IMR-90 (cell line): ENCODE measurements at regions not wholly inside any gene's neighbourhood (a gene's known extent, or its start where the extent isn't known, plus 50 kb on each side); places are given as distances from the start of the nearest gene placed in this dataset.

Source experiments
- ATAC-seq: fragments of 200-7000 bp; cut with Tn5 transposase; 2 replicates; pipeline ENCODE4 v1.9.1; 2020; ENCODE audit warnings: low read depth, mild to moderate bottlenecking, moderate library complexity
- BruUV-seq: library from RNA; stranded (reverse); fragments of 400-500 nt; replicated peaks from 2 replicates; lab custom pipeline; 2021; lab: Mats Ljungman, UMichigan
- CTCF ChIA-PET: fragments of 300-600 bp; formaldehyde crosslinking; extraction: SDS; loops from one replicate; lab custom pipeline; 2021; ENCODE audit warnings: antibody characterized with exemption; lab: Yijun Ruan, JAX
- POLR2A ChIA-PET: fragments of 300-600 bp; sonication (Branson Sonifier 250); formaldehyde crosslinking; loops from one replicate; lab custom pipeline; 2022; ENCODE audit warnings: antibody characterized with exemption; ENCODE audit not compliant: unreplicated experiment; lab: Charles Lee
- DNase-seq: peaks from one replicate; pipeline ENCODE4 v3.0.0; 2013
- H2AFZ ChIP-seq: replicated peaks from 2 replicates; pipeline ENCODE3; 2013; ENCODE audit warnings: low read length, mild to moderate bottlenecking; ENCODE audit not compliant: poor library complexity
- H2AK5ac ChIP-seq: 2 replicates; pipeline ENCODE4 v1.6.1; 2013; ENCODE audit warnings: low read depth, low read length, inconsistent platforms
- H2AK9ac ChIP-seq: replicated peaks from 2 replicates; pipeline ENCODE3; 2013; ENCODE audit warnings: mild to moderate bottlenecking, low read depth, low read length, moderate library complexity; ENCODE audit not compliant: poor library complexity
- H2BK120ac ChIP-seq: 2 replicates; pipeline ENCODE4 v1.6.1; 2013; ENCODE audit warnings: low read depth, low read length, inconsistent platforms
- H2BK15ac ChIP-seq: 3 replicates; pipeline ENCODE4 v1.6.1; 2013; ENCODE audit warnings: low read depth, low read length, inconsistent platforms
- H2BK20ac ChIP-seq: 2 replicates; pipeline ENCODE4 v1.6.1; 2013; ENCODE audit warnings: low read depth, mild to moderate bottlenecking, inconsistent platforms, low read length, moderate library complexity
- H2BK5ac ChIP-seq: 2 replicates; pipeline ENCODE4 v1.6.1; 2013; ENCODE audit warnings: mild to moderate bottlenecking, low read depth, low read length, inconsistent platforms; ENCODE audit not compliant: poor library complexity, severe bottlenecking
- H3K14ac ChIP-seq: replicated peaks from 2 replicates; pipeline ENCODE4 v1.6.1; 2013; ENCODE audit warnings: low read depth, low read length, inconsistent platforms
- H3K18ac ChIP-seq: 2 replicates; pipeline ENCODE4 v1.6.1; 2013; ENCODE audit warnings: low read depth, low read length, control low read depth
- H3K23ac ChIP-seq: 2 replicates; pipeline ENCODE4 v1.6.1; 2013; ENCODE audit warnings: low read depth, low read length, inconsistent platforms
- H3K27ac ChIP-seq: 2 replicates; pipeline ENCODE4 v1.5.1; 2013; ENCODE audit warnings: mild to moderate bottlenecking, control low read depth, low read length; ENCODE audit not compliant: insufficient read depth
- H3K27me3 ChIP-seq: 2 replicates; pipeline ENCODE4 v1.6.1; 2013; ENCODE audit warnings: low read length; ENCODE audit not compliant: control insufficient read depth, insufficient read depth
- H3K36me3 ChIP-seq: 2 replicates; pipeline ENCODE4 v1.6.1; 2013; ENCODE audit warnings: low read length, mixed read lengths; ENCODE audit not compliant: control insufficient read depth, insufficient read depth
- H3K4ac ChIP-seq: 2 replicates; pipeline ENCODE4 v1.6.1; 2013; ENCODE audit warnings: low read depth, low read length, inconsistent platforms
- H3K4me1 ChIP-seq: 2 replicates; pipeline ENCODE4 v1.6.1; 2013; ENCODE audit warnings: low read length, mixed read lengths; ENCODE audit not compliant: control insufficient read depth, insufficient read depth
- H3K4me2 ChIP-seq: 2 replicates; pipeline ENCODE4 v1.6.1; 2013; ENCODE audit warnings: low read depth, mild to moderate bottlenecking, control low read depth, low read length, moderate library complexity
- H3K4me3 ChIP-seq: 2 replicates; pipeline ENCODE4 v1.5.1; 2013; ENCODE audit warnings: low read depth, mild to moderate bottlenecking, control low read depth, low read length, moderate library complexity; ENCODE audit not compliant: insufficient read depth
- H3K56ac ChIP-seq: 2 replicates; pipeline ENCODE4 v1.6.1; 2013; ENCODE audit warnings: low read length, inconsistent platforms; ENCODE audit not compliant: insufficient read depth; ENCODE audit errors: extremely low read depth
- H3K79me1 ChIP-seq, 2 experiments: 2 replicates each; pipeline ENCODE4 v1.6.1; 2013; ENCODE audit warnings: low read length in 2 of 2, inconsistent platforms in 1 of 2, low read depth in 1 of 2
- H3K9ac ChIP-seq: 2 replicates; pipeline ENCODE4 v1.6.1; 2013; ENCODE audit warnings: low read depth, low read length, control low read depth
- H3K9me1 ChIP-seq: 2 replicates; pipeline ENCODE4 v1.6.1; 2013; ENCODE audit warnings: low read length, inconsistent platforms; ENCODE audit not compliant: insufficient read depth
- H3K9me3 ChIP-seq: 2 replicates; pipeline ENCODE4 v1.6.1; 2013; ENCODE audit warnings: low read length; ENCODE audit not compliant: control insufficient read depth, insufficient read depth
- H4K20me1 ChIP-seq: 2 replicates; pipeline ENCODE4 v1.6.1; 2013; ENCODE audit warnings: low read length, inconsistent platforms; ENCODE audit not compliant: insufficient read depth
- H4K5ac ChIP-seq: 2 replicates; pipeline ENCODE4 v1.6.1; 2013; ENCODE audit warnings: mild to moderate bottlenecking, low read depth, low read length, control low read depth
- H4K8ac ChIP-seq, 2 experiments: 2 replicates each; pipeline ENCODE4 v1.6.1; 2013; ENCODE audit warnings: low read depth in 2 of 2, low read length in 2 of 2, control low read depth in 1 of 2, inconsistent platforms in 1 of 2
- H4K91ac ChIP-seq: 2 replicates; pipeline ENCODE4 v1.6.1; 2013; ENCODE audit warnings: low read depth, low read length, inconsistent platforms; ENCODE audit not compliant: insufficient read depth
- BHLHE40 ChIP-seq: fragments of 150-350 bp; IDR thresholded peaks from 2 replicates; pipeline ENCODE4 v1.6.1; 2016; ENCODE audit warnings: mild to moderate bottlenecking, low read depth, low read length
- CEBPB ChIP-seq: IDR thresholded peaks from 2 replicates; pipeline ENCODE4 v1.6.1; 2012; ENCODE audit warnings: low read depth, low read length, improper control_type of control experiment
- CHD1 ChIP-seq: IDR thresholded peaks from 2 replicates; pipeline ENCODE4 v1.6.1; 2012; ENCODE audit warnings: low read depth, low read length, improper control_type of control experiment
- ELK1 ChIP-seq: fragments of 150-350 bp; IDR thresholded peaks from 2 replicates; pipeline ENCODE4 v1.6.1; 2016; ENCODE audit warnings: low read depth, mild to moderate bottlenecking, low read length, moderate library complexity, borderline replicate concordance
- FOS ChIP-seq: fragments of 150-350 bp; IDR thresholded peaks from 2 replicates; pipeline ENCODE4 v1.6.1; 2016; ENCODE audit warnings: low read depth, low read length
- MAFK ChIP-seq: IDR thresholded peaks from 2 replicates; pipeline ENCODE4 v1.6.1; 2012; ENCODE audit warnings: low read depth, low read length, improper control_type of control experiment
- MXI1 ChIP-seq: IDR thresholded peaks from 2 replicates; pipeline ENCODE4 v1.6.1; 2012; ENCODE audit warnings: low read depth, mild to moderate bottlenecking, low read length, moderate library complexity, borderline replicate concordance
- POLR2A ChIP-seq: IDR thresholded peaks from 2 replicates; pipeline ENCODE4 v1.6.1; 2012; ENCODE audit warnings: mild to moderate bottlenecking, low read depth, low read length
- RAD21 ChIP-seq: IDR thresholded peaks from 2 replicates; pipeline ENCODE4 v1.6.1; 2012; ENCODE audit warnings: low read length, improper control_type of control experiment
- RFX5 ChIP-seq: IDR thresholded peaks from 2 replicates; pipeline ENCODE4 v1.8.0; 2012; ENCODE audit warnings: low read depth, mild to moderate bottlenecking, low read length, moderate library complexity
- SMC3 ChIP-seq: fragments of 150-350 bp; IDR thresholded peaks from 2 replicates; pipeline ENCODE4 v1.6.1; 2016; ENCODE audit warnings: low read depth, mild to moderate bottlenecking, antibody characterized with exemption, low read length, moderate library complexity
- USF2 ChIP-seq: fragments of 150-350 bp; IDR thresholded peaks from 2 replicates; pipeline ENCODE4 v1.6.1; 2017; ENCODE audit warnings: mild to moderate bottlenecking, antibody characterized with exemption, low read length, low read depth
- WGBS, 2 experiments: methylation state at CpG; one replicate each; pipeline versions ENCODE4 v1.1.5 to v1.1.7; 2013; ENCODE audit warnings: missing lambda C conversion rate in 2 of 2; ENCODE audit not compliant: insufficient read length in 1 of 2; ENCODE audit errors: extremely low coverage in 2 of 2; 5-methylcytosine and 5-hydroxymethylcytosine counted together
- dilution Hi-C: fragments of 300-500 bp; cut with HindIII; formaldehyde crosslinking; loops from one replicate; pipeline ENCODE4 v1.14.3; 2018; ENCODE audit warnings: low sequenced_read_pairs; ENCODE audit not compliant: unreplicated experiment
- in situ Hi-C: fragments of 300-500 bp; cut with MboI; formaldehyde crosslinking; loops from 3 replicates; pipeline ENCODE4 v1.14.3; 2019; ENCODE audit warnings: low sequenced_read_pairs, inconsistent platforms, mixed read lengths
- intact Hi-C: fragments of 100-400 bp; cut with micrococcal nuclease; formaldehyde crosslinking; loops from 2 replicates; pipeline ENCODE4 v1.10.0; 2022
- TF ChIP-seq, protein P1 (sequence below): conservative IDR thresholded peaks from 2 replicates; pipeline ENCODE4 v1.5.1; 2012; ENCODE audit warnings: mild to moderate bottlenecking, low read depth, low read length, improper control_type of control experiment

- no TSS peak for BruUV-seq
- no peak overlapping the region for H3K18ac ChIP-seq
- H3K79me1 ChIP-seq: no peaks in the 10 kb centered on the region
- H3K36me3 ChIP-seq: no peaks in the 10 kb centered on the region
- DNase-seq (no peak), ATAC-seq (no peak)
- no peak overlapping the region for H4K5ac ChIP-seq
- in situ Hi-C loops (no loop called here), intact Hi-C loops (no loop called here), dilution Hi-C loops (no loop called here)
- H4K91ac ChIP-seq: no peak overlapping the region
- no peak overlapping the region for H4K8ac ChIP-seq
- H2BK5ac ChIP-seq: no peak overlapping the region
- H2AK9ac ChIP-seq: peak overlapping the region; percentile 74
- ChIA-PET POLR2A (no interaction called here), CTCF (interaction anchor here (0.6 kb wide), 1 partner anchor 9 kb away, joined by 3 read pairs; no protein-coding TSS in a partner anchor)
- no peaks in the 10 kb centered on the region for H3K27me3 ChIP-seq
- peak overlapping the region; percentile 10; the same call in 1 of the 3 replicates for H2BK15ac ChIP-seq
- H3K4ac ChIP-seq: no peak overlapping the region
- no peaks in the 10 kb centered on the region for H3K4me1 ChIP-seq
- H3K27ac ChIP-seq: no peak overlapping the region
- no peaks in the 10 kb centered on the region for H3K9me3 ChIP-seq
- no peak for TF ChIP-seq MXI1
- no peak for TF ChIP-seq RFX5
- no peak for TF ChIP-seq CEBPB
- no peak for TF ChIP-seq MAFK
- TF ChIP-seq RAD21: no peak
- TF ChIP-seq, protein P1, sequence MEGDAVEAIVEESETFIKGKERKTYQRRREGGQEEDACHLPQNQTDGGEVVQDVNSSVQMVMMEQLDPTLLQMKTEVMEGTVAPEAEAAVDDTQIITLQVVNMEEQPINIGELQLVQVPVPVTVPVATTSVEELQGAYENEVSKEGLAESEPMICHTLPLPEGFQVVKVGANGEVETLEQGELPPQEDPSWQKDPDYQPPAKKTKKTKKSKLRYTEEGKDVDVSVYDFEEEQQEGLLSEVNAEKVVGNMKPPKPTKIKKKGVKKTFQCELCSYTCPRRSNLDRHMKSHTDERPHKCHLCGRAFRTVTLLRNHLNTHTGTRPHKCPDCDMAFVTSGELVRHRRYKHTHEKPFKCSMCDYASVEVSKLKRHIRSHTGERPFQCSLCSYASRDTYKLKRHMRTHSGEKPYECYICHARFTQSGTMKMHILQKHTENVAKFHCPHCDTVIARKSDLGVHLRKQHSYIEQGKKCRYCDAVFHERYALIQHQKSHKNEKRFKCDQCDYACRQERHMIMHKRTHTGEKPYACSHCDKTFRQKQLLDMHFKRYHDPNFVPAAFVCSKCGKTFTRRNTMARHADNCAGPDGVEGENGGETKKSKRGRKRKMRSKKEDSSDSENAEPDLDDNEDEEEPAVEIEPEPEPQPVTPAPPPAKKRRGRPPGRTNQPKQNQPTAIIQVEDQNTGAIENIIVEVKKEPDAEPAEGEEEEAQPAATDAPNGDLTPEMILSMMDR: no peak
- no peak for TF ChIP-seq ELK1
- no peak for TF ChIP-seq USF2
- no peak for TF ChIP-seq BHLHE40
- no peak for TF ChIP-seq POLR2A
- TF ChIP-seq CHD1: no peak
- TF ChIP-seq SMC3: no peak
- TF ChIP-seq FOS: no peak
- H3K23ac ChIP-seq: no peak overlapping the region
- H3K4me3 ChIP-seq: no peak overlapping the region
- H3K9ac ChIP-seq: no peak overlapping the region
- H2BK120ac ChIP-seq: no peak overlapping the region
- no peaks in the 10 kb centered on the region for H4K20me1 ChIP-seq
- no peak overlapping the region for H3K56ac ChIP-seq
- no peak overlapping the region for H3K4me2 ChIP-seq
- no peak overlapping the region for H2BK20ac ChIP-seq
- no peak overlapping the region for H2AK5ac ChIP-seq
- no peak overlapping the region for H2AFZ ChIP-seq
- 100% methylated on average over 1 of the region's 2 CpGs; no CpG with 5 or more reads in 1 of the 2 experiments for WGBS, 2 experiments
- no peak overlapping the region for H3K14ac ChIP-seq
- H3K9me1 ChIP-seq: peaks cover 2% of the 10 kb centered on the region
Measured at GRCh38 chr1:222117809-222118208, 375.9 kb upstream of the DUSP10 start.
